ENCODE measurements at regions not wholly inside any gene's neighbourhood (a gene's known extent, or its start where the extent isn't known, plus 50 kb on each side); places are given as distances from the start of the nearest gene placed in this dataset.

GRCh38 chr5:67476531-67476930 is 279.9 kb upstream of the CD180 start:
- Mint-ChIP-seq H3K9me3 (peaks cover 0 to 2% (median 0%) of the 10 kb centered on the region in 7 donors), H3K36me3 (peaks cover 0 to 4% of the 10 kb centered on the region in 2 donors), H3K4me3 (no peak overlapping the region), H3K27ac (no peak overlapping the region), H3K4me1 (no peaks in the 10 kb centered on the region), H3K27me3 (peaks cover 0 to 9% (median 6%) of the 10 kb centered on the region in 3 donors)
- DNase-seq (no peak), ATAC-seq (ENCODE audit: low read depth in 2 of 2) (no peak)

DNA sequence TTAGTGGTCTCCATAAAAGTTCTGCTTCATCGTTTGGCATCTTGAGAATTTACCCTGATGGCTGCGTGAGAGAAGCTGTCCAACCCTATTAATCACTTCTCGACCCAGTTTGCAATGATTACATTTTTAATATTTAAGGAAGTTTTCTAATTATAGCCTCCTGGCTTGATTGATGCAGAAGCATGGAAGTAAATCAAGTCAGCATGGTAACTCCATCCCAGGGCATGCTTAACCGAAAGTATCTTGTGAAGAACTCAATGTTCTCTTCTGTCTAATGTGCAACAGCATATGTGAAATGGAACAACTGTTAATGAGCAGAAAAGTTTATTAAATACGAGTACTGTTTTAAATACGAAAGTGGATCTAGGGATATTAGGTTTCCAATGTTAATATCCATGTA is 278.9 kb upstream of the CD180 start:
- ATAC-seq (ENCODE audit: low read depth in 2 of 2) (no peak), DNase-seq (no peak)
- Mint-ChIP-seq H3K4me1 (no peaks in the 10 kb centered on the region), H3K36me3 (no peaks in the 10 kb centered on the region), H3K27me3 (peaks cover 0 to 6% (median 3%) of the 10 kb centered on the region in 3 donors), H3K4me3 (no peak overlapping the region), H3K9me3 (peaks cover 0 to under 1% (median 0%) of the 10 kb centered on the region in 7 donors), H3K27ac (no peak overlapping the region)

DNA sequence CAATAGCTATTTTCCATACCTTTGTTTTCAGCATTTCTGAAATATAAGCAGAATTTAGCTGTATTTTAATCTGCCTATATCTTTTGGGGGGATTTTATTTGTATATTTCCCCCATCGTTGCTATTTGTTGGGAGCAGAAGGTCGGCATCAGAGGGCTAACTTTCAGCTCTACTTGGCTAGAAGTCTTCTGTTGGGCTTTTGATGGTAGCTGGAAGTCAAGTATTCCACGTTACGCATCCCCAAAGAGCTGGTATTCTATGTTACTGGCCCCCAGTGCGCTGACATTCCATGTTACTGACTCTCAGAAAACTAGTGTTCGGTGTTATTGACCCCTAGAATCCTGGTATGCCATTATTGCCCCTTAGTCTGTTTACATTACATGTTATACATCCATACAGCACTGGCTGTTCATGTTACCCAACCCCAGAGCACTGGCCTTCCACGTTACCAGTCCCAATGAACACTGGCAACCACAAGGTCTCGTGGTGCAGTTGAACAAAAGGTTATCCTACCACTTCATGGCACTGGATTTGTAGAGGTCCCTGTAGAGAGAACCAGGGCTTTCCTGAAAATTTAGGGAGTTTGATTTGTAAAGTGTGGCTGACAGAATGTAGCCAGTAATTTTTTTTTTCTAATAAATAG is 278.1 kb upstream of the CD180 start:
- H3K27me3 Mint-ChIP-seq, result peaks cover 0 to 6% (median 3%) of the 10 kb centered on the region in 3 donors
- H3K4me1 Mint-ChIP-seq, result no peaks in the 10 kb centered on the region
- no peaks in the 10 kb centered on the region for H3K9me3 Mint-ChIP-seq
- DNase-seq, result no peak
- H3K4me3 Mint-ChIP-seq, result no peak overlapping the region
- no peak overlapping the region for H3K27ac Mint-ChIP-seq
- H3K36me3 Mint-ChIP-seq, result no peaks in the 10 kb centered on the region
- no peak for ATAC-seq (ENCODE audit: low read depth in 2 of 2)

- no peak overlapping the region for H3K27ac Mint-ChIP-seq
- peaks cover 0 to 2% (median 0%) of the 10 kb centered on the region in 7 donors for H3K9me3 Mint-ChIP-seq
- no peaks in the 10 kb centered on the region for H3K36me3 Mint-ChIP-seq
- H3K4me1 Mint-ChIP-seq, result no peaks in the 10 kb centered on the region
- no peak overlapping the region for H3K4me3 Mint-ChIP-seq
- H3K27me3 Mint-ChIP-seq, result no peaks in the 10 kb centered on the region
- no peak for DNase-seq
- no peak for ATAC-seq (ENCODE audit: low read depth in 2 of 2)
These were observed 270.5 kb upstream of the CD180 start for GRCh38 chr5:67467110-67467509.

- no peak for ATAC-seq (ENCODE audit: low read depth in 2 of 2)
- no peaks in the 10 kb centered on the region for H3K27me3 Mint-ChIP-seq
- peak overlapping the region in 1 of 6 donors; percentile 63 for H3K27ac Mint-ChIP-seq
- no peaks in the 10 kb centered on the region for H3K4me1 Mint-ChIP-seq
- H3K4me3 Mint-ChIP-seq, result no peak overlapping the region
- peaks cover 0 to 2% (median 0%) of the 10 kb centered on the region in 7 donors for H3K9me3 Mint-ChIP-seq
- no peaks in the 10 kb centered on the region for H3K36me3 Mint-ChIP-seq
- no peak for DNase-seq
These were observed 269.1 kb upstream of the CD180 start for GRCh38 chr5:67465537-67466207.

DNA sequence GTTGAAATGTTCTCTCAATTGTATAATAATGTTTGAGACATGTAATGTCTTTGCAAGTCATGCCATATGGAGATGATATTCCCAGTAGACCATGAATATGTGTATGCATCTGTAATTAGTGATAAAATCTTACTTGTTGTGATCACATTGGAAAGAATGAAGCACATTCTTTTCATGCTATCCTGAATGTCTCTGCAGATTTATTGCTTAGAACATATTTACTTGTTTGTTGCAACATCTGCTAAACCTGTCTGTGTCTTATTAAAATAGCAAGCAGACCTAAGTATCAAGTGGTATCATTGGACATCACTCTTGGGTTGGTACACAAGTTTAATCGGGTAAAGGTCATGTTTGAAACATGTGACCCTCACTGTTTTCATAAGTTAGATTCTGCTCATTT is 265.5 kb upstream of the CD180 start:
- Mint-ChIP-seq H3K27ac (no peak overlapping the region), H3K4me1 (no peaks in the 10 kb centered on the region), H3K36me3 (no peaks in the 10 kb centered on the region), H3K4me3 (no peak overlapping the region), H3K9me3 (no peaks in the 10 kb centered on the region), H3K27me3 (no peaks in the 10 kb centered on the region)
- no peak for ATAC-seq (ENCODE audit: low read depth in 2 of 2)
- DNase-seq, result no peak

GRCh38 chr5:67459253-67459652 is 262.7 kb upstream of the CD180 start:
- DNase-seq (no peak), ATAC-seq (ENCODE audit: low read depth in 2 of 2) (no peak)
- H3K4me1 Mint-ChIP-seq, result no peaks in the 10 kb centered on the region
- no peaks in the 10 kb centered on the region for H3K36me3 Mint-ChIP-seq
- H3K9me3 Mint-ChIP-seq, result no peaks in the 10 kb centered on the region
- no peak overlapping the region for H3K4me3 Mint-ChIP-seq
- H3K27ac Mint-ChIP-seq, result no peak overlapping the region
- no peaks in the 10 kb centered on the region for H3K27me3 Mint-ChIP-seq

- Mint-ChIP-seq H3K9me3 (peaks cover 0 to 3% (median 0%) of the 10 kb centered on the region in 7 donors), H3K27me3 (no peaks in the 10 kb centered on the region), H3K4me3 (no peak overlapping the region), H3K4me1 (no peaks in the 10 kb centered on the region), H3K27ac (no peak overlapping the region), H3K36me3 (no peaks in the 10 kb centered on the region)
- ATAC-seq (ENCODE audit: low read depth in 2 of 2), result no peak
- DNase-seq, result no peak
These were observed 259.4 kb upstream of the CD180 start for GRCh38 chr5:67455970-67456369.

GRCh38 chr5:67454957-67455561 is 258.5 kb upstream of the CD180 start:
- H3K36me3 Mint-ChIP-seq, result no peaks in the 10 kb centered on the region
- peaks cover 0 to 5% (median 0%) of the 10 kb centered on the region in 3 donors for H3K27me3 Mint-ChIP-seq
- DNase-seq (no peak), ATAC-seq (ENCODE audit: low read depth in 2 of 2) (no peak)
- no peaks in the 10 kb centered on the region for H3K4me1 Mint-ChIP-seq
- H3K27ac Mint-ChIP-seq, result peak overlapping the region in 1 of 6 donors; percentile 22
- peaks cover 0 to 3% (median 0%) of the 10 kb centered on the region in 7 donors for H3K9me3 Mint-ChIP-seq
- no peak overlapping the region for H3K4me3 Mint-ChIP-seq

DNA sequence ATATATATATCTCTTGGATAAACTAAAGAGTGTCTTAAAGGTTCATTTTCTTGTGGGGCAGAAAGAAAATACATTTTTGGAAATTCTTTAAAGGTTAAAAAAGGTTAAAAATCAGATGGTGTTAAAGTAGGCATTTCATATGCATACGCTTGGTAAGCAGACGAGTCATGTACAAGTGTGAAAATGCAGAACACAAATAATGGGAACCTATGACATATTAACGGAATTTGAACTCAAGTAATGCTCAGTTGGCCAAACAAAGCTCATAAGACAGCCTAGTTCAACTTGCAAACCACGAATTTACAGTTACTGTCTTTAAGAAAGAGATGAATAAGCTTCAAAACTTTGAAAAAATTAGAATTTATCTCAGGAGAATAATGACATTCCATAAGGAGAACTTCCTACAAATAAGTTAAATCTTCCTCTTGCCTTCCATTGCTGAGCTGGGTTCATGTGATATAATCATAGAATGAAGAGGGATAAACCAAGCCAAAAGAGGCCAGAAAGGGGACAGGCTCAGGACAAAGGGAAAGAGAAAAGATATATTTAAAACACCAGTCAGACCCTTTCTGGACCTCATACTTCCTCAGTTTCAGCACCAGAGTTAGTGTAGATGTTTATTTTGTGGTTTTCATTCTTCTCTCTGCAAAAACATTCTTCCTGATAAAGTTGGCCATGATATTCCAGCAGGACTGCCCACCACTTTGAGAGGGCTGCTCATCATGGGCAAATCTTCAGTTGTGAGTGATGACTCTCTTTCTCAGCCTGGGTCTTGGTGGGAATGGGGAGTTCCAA is 256.7 kb upstream of the CD180 start:
- Mint-ChIP-seq H3K4me3 (no peak overlapping the region), H3K4me1 (no peaks in the 10 kb centered on the region), H3K27me3 (peaks cover 0 to 8% (median 0%) of the 10 kb centered on the region in 3 donors), H3K9me3 (peaks cover 0 to 5% (median 0%) of the 10 kb centered on the region in 7 donors), H3K27ac (no peak overlapping the region), H3K36me3 (no peaks in the 10 kb centered on the region)
- DNase-seq (no peak), ATAC-seq (ENCODE audit: low read depth in 2 of 2) (no peak)

GRCh38 chr5:67451640-67452279 is 255.2 kb upstream of the CD180 start:
- no peak for ATAC-seq (ENCODE audit: low read depth in 2 of 2)
- H3K36me3 Mint-ChIP-seq, result no peaks in the 10 kb centered on the region

GRCh38 chr5:67447732-67448131 is 251.1 kb upstream of the CD180 start:
- Mint-ChIP-seq H3K9me3 (peaks cover 2 to 24% (median 4%) of the 10 kb centered on the region in 7 donors), H3K27ac (no peak overlapping the region), H3K27me3 (peaks cover 0 to 8% (median 0%) of the 10 kb centered on the region in 3 donors), H3K4me3 (peak overlapping the region in 1 of 8 donors; percentile 74), H3K4me1 (no peaks in the 10 kb centered on the region), H3K36me3 (no peaks in the 10 kb centered on the region)
- DNase-seq, result no peak
- no peak for ATAC-seq (ENCODE audit: low read depth in 2 of 2)

More at GRCh38 chr5:67451640-67452279, 255.2 kb upstream of the CD180 start:
- DNase-seq, result no peak
- Mint-ChIP-seq H3K27me3 (peaks cover 0 to 8% (median 0%) of the 10 kb centered on the region in 3 donors), H3K4me1 (no peaks in the 10 kb centered on the region), H3K27ac (no peak overlapping the region), H3K4me3 (no peak overlapping the region), H3K9me3 (peaks cover 0 to 9% (median 0%) of the 10 kb centered on the region in 7 donors)

All from naive B cell (primary cell).